ENCODE measurements at regions not wholly inside any gene's neighbourhood (a gene's known extent, or its start where the extent isn't known, plus 50 kb on each side); places are given as distances from the start of the nearest gene placed in this dataset.

DNA sequence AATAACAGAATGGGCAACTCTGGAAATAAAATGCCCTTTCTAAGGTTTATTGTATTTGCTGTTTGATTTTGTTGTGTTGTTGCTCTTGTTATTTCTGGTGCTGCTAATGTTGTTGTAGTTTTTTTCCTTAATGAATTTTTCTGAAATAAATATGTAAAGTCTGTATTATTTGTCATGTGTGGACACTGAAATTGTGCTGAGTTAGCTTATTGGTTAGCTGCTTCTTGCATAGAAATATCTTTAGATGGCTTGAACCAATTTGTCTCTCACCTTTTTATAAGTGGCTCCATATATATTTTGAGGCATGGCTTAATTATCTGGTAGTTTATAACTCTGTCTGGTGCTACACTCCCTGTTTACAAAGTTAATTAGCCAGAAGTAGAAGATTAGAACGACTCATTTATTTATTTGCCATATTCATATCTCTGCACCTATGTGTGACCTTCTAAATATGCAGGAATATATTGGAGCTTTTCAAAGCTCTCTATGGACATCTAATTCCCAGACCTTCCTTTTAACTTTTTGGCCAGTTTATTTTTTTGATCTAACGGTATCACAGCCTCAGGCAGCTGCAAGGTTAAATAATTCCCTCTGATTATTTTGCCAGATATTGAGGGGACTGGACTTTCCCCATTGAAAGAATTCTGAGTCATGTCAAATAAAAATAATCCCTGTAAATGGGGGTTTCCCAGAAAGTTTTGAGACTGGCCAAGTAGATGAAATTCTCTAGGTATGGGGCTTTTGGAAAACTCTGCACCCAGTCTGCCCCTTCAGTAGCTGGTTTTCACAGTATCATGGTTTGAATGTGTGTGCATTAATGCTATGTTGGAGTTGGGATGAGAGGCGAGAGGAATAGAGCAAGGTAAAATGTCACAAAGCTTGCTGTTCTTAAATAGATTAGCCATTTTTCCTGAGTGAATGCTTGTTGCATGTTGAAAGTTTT lies 1331.7 kb upstream of the MIR17HG start:
- TF ChIP-seq JUN (CRISPR knock-in tag; IDR thresholded peaks at IDR 0.05) (no peak), ZNF512 (CRISPR knock-in tag; IDR thresholded peaks at IDR 0.05; ENCODE audit: borderline replicate concordance) (no peak)
- TF ChIP-seq, protein P1, sequence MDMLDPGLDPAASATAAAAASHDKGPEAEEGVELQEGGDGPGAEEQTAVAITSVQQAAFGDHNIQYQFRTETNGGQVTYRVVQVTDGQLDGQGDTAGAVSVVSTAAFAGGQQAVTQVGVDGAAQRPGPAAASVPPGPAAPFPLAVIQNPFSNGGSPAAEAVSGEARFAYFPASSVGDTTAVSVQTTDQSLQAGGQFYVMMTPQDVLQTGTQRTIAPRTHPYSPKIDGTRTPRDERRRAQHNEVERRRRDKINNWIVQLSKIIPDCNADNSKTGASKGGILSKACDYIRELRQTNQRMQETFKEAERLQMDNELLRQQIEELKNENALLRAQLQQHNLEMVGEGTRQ (CRISPR knock-in tag; IDR thresholded peaks at IDR 0.05) = no peak
- TF ChIP-seq, protein P2, sequence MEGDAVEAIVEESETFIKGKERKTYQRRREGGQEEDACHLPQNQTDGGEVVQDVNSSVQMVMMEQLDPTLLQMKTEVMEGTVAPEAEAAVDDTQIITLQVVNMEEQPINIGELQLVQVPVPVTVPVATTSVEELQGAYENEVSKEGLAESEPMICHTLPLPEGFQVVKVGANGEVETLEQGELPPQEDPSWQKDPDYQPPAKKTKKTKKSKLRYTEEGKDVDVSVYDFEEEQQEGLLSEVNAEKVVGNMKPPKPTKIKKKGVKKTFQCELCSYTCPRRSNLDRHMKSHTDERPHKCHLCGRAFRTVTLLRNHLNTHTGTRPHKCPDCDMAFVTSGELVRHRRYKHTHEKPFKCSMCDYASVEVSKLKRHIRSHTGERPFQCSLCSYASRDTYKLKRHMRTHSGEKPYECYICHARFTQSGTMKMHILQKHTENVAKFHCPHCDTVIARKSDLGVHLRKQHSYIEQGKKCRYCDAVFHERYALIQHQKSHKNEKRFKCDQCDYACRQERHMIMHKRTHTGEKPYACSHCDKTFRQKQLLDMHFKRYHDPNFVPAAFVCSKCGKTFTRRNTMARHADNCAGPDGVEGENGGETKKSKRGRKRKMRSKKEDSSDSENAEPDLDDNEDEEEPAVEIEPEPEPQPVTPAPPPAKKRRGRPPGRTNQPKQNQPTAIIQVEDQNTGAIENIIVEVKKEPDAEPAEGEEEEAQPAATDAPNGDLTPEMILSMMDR (IDR thresholded peaks at IDR 0.05) = no peak
- TF ChIP-seq, protein P3, sequence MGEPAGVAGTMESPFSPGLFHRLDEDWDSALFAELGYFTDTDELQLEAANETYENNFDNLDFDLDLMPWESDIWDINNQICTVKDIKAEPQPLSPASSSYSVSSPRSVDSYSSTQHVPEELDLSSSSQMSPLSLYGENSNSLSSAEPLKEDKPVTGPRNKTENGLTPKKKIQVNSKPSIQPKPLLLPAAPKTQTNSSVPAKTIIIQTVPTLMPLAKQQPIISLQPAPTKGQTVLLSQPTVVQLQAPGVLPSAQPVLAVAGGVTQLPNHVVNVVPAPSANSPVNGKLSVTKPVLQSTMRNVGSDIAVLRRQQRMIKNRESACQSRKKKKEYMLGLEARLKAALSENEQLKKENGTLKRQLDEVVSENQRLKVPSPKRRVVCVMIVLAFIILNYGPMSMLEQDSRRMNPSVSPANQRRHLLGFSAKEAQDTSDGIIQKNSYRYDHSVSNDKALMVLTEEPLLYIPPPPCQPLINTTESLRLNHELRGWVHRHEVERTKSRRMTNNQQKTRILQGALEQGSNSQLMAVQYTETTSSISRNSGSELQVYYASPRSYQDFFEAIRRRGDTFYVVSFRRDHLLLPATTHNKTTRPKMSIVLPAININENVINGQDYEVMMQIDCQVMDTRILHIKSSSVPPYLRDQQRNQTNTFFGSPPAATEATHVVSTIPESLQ (CRISPR knock-in tag; IDR thresholded peaks at IDR 0.05) = no peak
- TF ChIP-seq, protein P4, sequence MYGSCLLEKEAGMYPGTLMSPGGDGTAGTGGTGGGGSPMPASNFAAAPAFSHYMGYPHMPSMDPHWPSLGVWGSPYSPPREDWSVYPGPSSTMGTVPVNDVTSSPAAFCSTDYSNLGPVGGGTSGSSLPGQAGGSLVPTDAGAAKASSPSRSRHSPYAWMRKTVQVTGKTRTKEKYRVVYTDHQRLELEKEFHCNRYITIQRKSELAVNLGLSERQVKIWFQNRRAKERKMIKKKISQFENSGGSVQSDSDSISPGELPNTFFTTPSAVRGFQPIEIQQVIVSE (CRISPR knock-in tag; IDR thresholded peaks at IDR 0.05; ENCODE audit: borderline replicate concordance) = no peak
